ENCODE measurements at regions not wholly inside any gene's neighbourhood (a gene's known extent, or its start where the extent isn't known, plus 50 kb on each side); places are given as distances from the start of the nearest gene placed in this dataset.
"Not testable (repeated sequence)": the region's sequence is repeated elsewhere in the genome, so short reads cannot be mapped to it uniquely, and the experiment has no call there.

- DNase-seq (ENCODE audit: low read depth, low spot score), result no peak
These were observed 108.1 kb downstream of the ZFAND4 start for GRCh38 chr10:45564303-45564959.

DNA sequence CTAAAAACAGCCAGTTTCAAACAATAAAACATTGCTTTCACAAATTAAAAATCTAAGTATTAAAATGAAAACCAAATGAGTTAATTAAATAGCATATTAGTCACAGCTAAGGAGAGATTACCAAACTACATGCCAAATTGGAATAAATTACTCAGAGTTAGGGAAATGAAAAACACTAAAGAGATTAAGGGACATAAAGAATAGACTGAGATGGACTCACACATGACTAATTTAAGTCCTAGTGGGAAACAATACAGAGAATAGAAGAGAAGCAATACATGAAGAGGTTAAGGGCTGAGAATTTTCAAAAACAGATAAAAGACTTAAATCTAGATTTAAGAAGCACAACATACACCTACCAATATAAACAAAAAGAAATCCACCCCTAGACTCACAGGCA, 110.6 kb downstream of the ZFAND4 start:
- no peak for DNase-seq (ENCODE audit: low read depth, low spot score)

- DNase-seq (ENCODE audit: low read depth, low spot score), result no peak
These were observed 112.3 kb downstream of the ZFAND4 start for GRCh38 chr10:45560262-45560661.

DNA sequence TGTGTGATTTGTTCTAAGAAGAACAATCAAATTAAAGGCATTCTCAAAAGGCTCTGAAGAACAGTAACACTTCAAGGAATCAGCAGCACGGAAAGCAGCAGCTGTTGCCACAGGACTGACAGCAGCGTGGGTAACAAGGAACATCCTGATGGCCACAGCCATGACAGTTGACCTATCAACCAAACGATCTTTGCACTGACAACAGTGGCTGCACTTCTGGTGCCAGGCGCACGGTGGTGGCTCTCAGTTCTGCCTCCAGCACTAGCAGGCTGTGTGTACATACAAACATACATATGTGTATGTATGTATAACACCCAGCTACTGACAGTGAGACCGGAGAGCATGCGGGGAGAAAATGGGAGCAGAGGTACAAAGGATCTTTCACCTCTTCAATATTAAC, 114.1 kb downstream of the ZFAND4 start:
- no peak for DNase-seq (ENCODE audit: low read depth, low spot score)

DNA sequence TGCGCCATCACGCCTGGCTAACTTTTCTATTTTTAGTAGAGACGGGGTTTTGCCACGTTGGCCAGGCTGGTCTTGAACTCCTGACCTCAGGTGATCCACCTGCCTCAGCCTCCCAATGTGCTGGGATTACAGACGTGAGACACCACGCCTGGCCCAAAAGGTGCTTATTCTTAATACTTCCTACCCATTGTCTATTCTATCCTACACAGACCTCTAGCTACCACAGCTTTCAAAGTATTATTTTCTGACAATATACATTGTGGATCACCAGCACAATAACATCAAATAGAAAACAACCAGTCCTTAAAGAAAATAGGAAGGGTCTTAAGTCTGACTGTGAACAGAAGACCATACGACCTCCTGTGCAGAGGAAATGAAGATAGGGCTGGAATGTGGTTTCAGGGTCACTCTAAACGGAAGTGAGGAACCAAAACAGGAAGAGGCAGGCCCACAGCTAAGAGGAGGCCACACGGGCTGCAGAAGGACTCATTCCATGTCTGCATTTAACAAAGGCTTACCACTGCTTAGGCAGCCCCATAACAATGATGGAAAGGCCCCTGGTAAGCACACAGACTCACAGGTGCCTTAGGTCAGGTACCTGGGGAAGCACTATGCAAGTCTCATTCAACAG, 115.2 kb downstream of the ZFAND4 start:
- peak; percentile 69 for DNase-seq (ENCODE audit: low read depth, low spot score)

- DNase-seq (ENCODE audit: low read depth, low spot score), result no peak
These were observed 116.8 kb downstream of the ZFAND4 start for GRCh38 chr10:45555795-45556194.

GRCh38 chr10:45555332-45555731, 117.2 kb downstream of the ZFAND4 start:
- not testable (repeated sequence) for DNase-seq (ENCODE audit: low read depth, low spot score)

GRCh38 chr10:45553613-45554012, 119.0 kb downstream of the ZFAND4 start:
- DNase-seq (ENCODE audit: low read depth, low spot score), result no peak

- DNase-seq (ENCODE audit: low read depth, low spot score), result no peak
These were observed 119.4 kb downstream of the ZFAND4 start for GRCh38 chr10:45553155-45553554.

DNA sequence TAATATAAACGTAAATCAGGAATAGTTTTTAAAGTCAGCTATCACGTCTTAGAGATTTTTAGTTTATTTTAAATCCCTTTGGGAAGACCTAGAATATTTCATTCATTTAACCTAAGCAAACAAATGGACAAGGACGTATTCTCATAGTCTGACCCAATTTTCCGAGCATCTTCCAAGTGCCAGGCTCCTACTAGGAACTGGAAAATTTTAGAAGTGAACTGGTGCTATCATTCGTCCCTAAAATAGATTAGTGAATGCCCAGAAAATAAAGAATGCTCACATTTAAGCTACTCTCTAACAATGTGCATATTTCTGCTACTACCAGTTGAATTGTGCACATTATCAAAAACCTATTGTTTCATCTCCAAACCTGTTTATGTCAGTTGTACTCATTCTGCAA, 120.1 kb downstream of the ZFAND4 start:
- no peak for DNase-seq (ENCODE audit: low read depth, low spot score)

DNA sequence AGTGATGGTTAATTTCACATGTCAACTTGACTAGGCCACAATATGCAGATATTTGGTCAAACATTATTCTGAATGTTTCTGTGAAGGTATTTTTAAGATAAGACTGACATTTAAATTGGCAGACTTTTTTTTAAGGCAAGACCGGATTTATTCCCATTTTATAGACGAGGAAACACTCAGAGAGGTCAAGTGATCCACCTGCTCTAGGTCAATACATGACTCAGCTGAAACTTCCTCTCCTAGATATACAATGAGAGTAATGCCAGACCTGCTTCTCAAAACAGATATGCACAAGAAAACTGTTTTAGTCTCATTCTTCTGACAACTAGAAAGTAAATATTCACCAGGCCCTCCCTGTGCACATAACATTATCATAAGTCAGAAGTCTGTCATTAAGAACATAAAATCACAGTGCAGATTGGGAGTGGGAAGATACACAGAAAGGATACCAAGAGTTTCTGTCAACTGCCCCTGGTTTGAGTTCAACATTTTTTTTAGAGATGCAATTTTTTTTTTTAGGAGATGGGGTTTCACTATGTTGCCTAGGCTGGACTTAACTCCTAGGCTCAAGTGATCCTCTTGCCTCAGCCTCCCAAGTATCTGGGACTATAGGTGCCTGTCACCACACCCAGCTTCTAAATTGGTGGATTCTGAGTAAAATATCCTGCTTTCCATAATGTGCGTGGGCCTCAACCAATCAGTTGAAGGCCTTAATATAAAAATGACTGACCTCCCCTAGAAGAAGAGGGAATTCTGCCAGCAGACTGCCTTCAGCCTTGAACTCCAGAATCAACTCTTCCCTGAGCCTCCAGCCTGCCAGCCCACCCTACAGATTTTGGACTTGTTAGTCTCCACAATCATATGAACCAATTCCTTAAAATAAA, 121.4 kb downstream of the ZFAND4 start:
- DNase-seq (ENCODE audit: low read depth, low spot score), result peak; percentile 41

DNA sequence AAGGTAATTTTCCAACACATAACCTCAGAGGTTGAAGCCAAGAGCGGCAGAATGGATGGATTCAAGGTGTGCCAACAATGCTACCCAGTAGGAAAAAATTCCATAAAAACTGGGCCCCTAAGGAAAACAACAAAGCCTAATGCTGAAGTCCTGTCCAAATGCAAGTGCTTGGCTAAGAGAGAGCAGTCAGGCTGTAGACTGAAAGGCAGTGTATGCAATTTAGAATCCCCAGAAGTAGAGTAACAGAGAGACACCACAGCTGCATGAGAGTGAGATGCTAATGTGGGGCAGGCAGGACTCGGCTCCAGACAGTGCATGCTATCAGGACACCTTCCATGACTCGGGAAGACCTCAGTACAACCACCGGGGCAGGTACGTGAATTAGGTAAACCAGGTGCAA, 124.5 kb downstream of the ZFAND4 start:
- DNase-seq (ENCODE audit: low read depth, low spot score), result no peak

GRCh38 chr10:45547207-45547606, 125.4 kb downstream of the ZFAND4 start:
- DNase-seq (ENCODE audit: low read depth, low spot score), result no peak

DNA sequence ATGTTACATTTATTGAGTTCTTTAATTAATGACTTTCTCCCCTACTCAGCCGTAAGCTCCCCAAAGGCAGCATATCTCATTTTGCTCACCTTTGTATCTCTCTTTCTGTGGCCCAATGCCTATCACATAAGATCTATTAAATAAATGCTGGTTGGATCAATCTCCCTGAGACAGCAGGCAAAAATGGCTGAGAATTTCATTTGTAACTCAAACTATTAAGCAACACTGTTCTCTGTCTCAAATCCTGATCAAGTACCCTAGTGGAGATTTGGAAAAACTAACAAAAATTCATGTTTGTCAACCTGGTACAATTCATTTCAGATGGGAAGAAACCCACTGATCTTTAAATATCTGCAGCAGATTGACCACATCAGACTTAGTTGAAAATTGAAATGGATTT, 127.4 kb downstream of the ZFAND4 start:
- DNase-seq (ENCODE audit: low read depth, low spot score), result no peak

DNA sequence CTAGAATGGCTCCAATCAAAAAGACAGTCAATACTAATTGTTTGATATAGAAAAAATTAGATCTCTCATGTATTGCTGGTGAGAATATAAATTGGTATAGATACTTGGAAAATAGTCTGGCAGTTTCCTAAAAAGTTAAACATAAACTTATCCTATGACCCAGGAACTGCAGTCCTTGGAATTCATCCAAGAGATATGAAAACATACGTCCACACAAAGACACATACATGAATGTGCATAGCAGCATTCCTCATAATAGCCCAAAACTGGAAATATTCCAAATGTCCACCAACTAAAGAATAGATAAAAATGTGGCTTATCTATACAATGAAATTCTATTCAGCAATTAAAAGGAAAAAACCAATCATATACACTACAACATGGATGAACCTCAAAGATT, 128.4 kb downstream of the ZFAND4 start:
- no peak for DNase-seq (ENCODE audit: low read depth, low spot score)

- DNase-seq (ENCODE audit: low read depth, low spot score), result not testable (repeated sequence)
These were observed 131.5 kb downstream of the ZFAND4 start for GRCh38 chr10:45541032-45541431.

DNA sequence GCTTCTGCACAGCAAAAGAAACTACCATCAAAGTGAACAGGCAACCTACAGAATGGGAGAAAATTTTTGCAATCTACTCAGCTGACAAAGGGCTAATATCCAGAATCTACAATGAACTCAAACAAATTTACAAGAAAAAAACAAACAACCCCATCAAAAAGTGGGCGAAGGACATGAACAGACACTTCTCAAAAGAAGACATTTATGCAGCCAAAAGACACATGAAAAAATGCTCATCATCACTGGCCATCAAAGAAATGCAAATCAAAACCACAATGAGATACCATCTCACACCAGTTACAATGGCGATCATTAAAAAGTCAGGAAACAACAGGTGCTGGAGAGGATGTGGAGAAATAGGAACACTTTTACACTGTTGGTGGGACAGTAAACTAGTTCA, 132.0 kb downstream of the ZFAND4 start:
- DNase-seq (ENCODE audit: low read depth, low spot score), result not testable (repeated sequence)

DNA sequence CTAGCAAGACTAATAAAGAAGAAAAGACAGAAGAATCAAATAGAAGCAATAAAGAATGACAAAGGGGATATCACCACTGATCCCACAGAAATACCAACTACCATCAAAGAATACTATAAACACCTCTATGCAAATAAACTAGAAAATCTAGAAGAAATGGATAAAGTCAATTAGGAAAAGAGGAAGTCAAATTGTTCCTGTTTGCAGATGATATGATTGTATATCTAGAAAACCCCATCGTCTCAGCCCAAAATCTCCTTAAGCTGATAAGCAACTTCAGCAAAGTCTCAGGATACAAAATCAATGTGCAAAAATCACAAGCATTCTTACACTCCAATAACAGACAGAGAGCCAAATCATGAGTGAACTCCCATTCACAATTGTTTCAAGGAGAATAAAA, 133.0 kb downstream of the ZFAND4 start:
- DNase-seq (ENCODE audit: low read depth, low spot score), result not testable (repeated sequence)

GRCh38 chr10:45534572-45534971, 138.0 kb downstream of the ZFAND4 start:
- no peak for DNase-seq (ENCODE audit: low read depth, low spot score)

GRCh38 chr10:45532480-45532879, 140.1 kb downstream of the ZFAND4 start:
- no peak for DNase-seq (ENCODE audit: low read depth, low spot score)

- DNase-seq (ENCODE audit: low read depth, low spot score), result no peak
These were observed 146.2 kb downstream of the ZFAND4 start for GRCh38 chr10:45526309-45526905.

DNA sequence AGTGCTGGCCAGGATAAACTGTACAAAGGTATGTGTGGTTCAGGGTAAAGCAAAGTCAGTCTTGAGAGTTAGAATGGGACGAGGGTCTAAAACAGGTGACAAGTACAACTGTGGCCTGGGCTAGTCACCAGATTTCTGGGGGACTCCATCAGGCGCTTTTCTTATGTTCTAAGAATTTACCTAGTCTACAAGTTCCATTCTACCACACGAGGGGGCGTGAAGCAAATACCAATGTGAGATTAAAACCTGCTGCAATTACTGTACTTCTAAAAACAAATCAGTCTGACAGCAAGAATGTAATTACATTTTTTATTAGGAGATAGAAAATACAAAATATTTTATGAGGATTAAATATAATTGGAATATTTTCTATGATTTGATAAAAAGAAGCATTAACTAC, 146.5 kb downstream of the ALOX5 start:
- no peak for DNase-seq (ENCODE audit: low read depth, low spot score)
